Vagina (tissue), 2 donors: ENCODE measurements at regions not wholly inside any gene's neighbourhood (a gene's known extent, or its start where the extent isn't known, plus 50 kb on each side); places are given as distances from the start of the nearest gene placed in this dataset.

Source experiments
- DNase-seq, 2 donors: peaks; one replicate each; pipeline ENCODE4 v3.0.0-alpha.2; 2017; ENCODE audit errors: extremely low spot score in 2 of 2
- H3K27ac ChIP-seq: fragments of 200-600 bp; sonication (generic); one replicate; pipeline ENCODE4 v1.5.1; 2019
- H3K27me3 ChIP-seq: fragments of 200-600 bp; sonication (generic); one replicate; pipeline ENCODE4 v1.5.1; 2019
- H3K36me3 ChIP-seq, 2 donors: fragments of 200-600 bp; sonication (generic); one replicate each; pipeline ENCODE4 v1.5.1; 2017 to 2019
- H3K4me1 ChIP-seq: fragments of 200-600 bp; sonication (generic); one replicate; pipeline ENCODE4 v1.5.1; 2019
- H3K4me3 ChIP-seq, 2 donors: fragments of 200-600 bp; sonication (generic); 1 replicate in 1 of 2; 2 replicates in 1 of 2; pipeline ENCODE4 v1.5.1; 2016 to 2019
- H3K9me3 ChIP-seq: fragments of 200-600 bp; sonication (generic); one replicate; pipeline ENCODE4 v1.5.1; 2019
- POLR2A ChIP-seq, 2 donors: fragments of 450-650 bp; IDR thresholded peaks; one replicate each; pipeline ENCODE4 v1.6.1; 2017; ENCODE audit warnings: antibody characterized with exemption in 2 of 2, mild to moderate bottlenecking in 2 of 2, moderate library complexity in 2 of 2
- POLR2AphosphoS5 ChIP-seq, 2 donors: sonication (generic); formaldehyde crosslinking; IDR thresholded peaks; one replicate each; pipeline ENCODE4 v1.9.0; 2017; ENCODE audit warnings: antibody characterized with exemption in 2 of 2, mild to moderate bottlenecking in 2 of 2, low read depth in 1 of 2; ENCODE audit not compliant: insufficient read depth in 1 of 2
- intact Hi-C: fragments of 100-400 bp; cut with DNase I; formaldehyde crosslinking; loops from one replicate; pipeline ENCODE4 v1.15.1; 2023
- TF ChIP-seq, protein P1 (sequence below), 3 experiments: fragments of 450-650 bp in 2 of 3; fragments of 200-600 bp in 1 of 3; sonication (generic) in 1 of 3; IDR thresholded peaks; one replicate each; pipeline ENCODE4 v1.5.1; 2017 to 2019; ENCODE audit warnings: antibody characterized with exemption in 3 of 3, mild to moderate bottlenecking in 2 of 3, moderate library complexity in 2 of 3

DNA sequence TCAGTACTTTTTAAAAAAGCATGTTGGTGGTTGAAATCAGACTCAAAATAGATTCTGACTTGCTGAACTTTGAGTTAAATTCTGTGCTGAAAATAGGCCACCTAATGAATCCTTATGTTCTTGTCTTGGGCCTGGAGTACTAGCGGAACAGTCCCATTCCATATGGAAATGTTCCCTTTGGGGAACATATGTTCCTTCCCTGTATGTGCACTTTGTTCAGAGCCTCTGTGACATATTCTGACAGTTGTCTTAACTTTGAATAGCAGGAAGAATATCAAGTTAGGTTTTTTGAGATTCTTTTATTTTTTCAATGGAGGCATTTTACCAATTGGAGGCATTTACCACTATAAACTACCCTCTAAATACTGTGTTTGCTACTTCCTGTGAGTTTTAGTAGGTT is 1667.8 kb downstream of the PLA2G4A start:
- H3K9me3 ChIP-seq: no peaks in the 10 kb centered on the region
- no peaks in the 10 kb centered on the region for H3K27me3 ChIP-seq
- no peaks in the 10 kb centered on the region for H3K36me3 ChIP-seq
- H3K4me1 ChIP-seq: no peaks in the 10 kb centered on the region
- TF ChIP-seq, protein P1, sequence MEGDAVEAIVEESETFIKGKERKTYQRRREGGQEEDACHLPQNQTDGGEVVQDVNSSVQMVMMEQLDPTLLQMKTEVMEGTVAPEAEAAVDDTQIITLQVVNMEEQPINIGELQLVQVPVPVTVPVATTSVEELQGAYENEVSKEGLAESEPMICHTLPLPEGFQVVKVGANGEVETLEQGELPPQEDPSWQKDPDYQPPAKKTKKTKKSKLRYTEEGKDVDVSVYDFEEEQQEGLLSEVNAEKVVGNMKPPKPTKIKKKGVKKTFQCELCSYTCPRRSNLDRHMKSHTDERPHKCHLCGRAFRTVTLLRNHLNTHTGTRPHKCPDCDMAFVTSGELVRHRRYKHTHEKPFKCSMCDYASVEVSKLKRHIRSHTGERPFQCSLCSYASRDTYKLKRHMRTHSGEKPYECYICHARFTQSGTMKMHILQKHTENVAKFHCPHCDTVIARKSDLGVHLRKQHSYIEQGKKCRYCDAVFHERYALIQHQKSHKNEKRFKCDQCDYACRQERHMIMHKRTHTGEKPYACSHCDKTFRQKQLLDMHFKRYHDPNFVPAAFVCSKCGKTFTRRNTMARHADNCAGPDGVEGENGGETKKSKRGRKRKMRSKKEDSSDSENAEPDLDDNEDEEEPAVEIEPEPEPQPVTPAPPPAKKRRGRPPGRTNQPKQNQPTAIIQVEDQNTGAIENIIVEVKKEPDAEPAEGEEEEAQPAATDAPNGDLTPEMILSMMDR (IDR thresholded peaks at IDR 0.05): no peak
- TF ChIP-seq POLR2AphosphoS5 (IDR thresholded peaks at IDR 0.05; ENCODE audit: insufficient read depth in 1 of 2, low read depth in 1 of 2): no peak
- intact Hi-C loops: no loop called here
- no peak overlapping the region for H3K27ac ChIP-seq
- no peak overlapping the region for H3K4me3 ChIP-seq
- DNase-seq: no peak

DNA sequence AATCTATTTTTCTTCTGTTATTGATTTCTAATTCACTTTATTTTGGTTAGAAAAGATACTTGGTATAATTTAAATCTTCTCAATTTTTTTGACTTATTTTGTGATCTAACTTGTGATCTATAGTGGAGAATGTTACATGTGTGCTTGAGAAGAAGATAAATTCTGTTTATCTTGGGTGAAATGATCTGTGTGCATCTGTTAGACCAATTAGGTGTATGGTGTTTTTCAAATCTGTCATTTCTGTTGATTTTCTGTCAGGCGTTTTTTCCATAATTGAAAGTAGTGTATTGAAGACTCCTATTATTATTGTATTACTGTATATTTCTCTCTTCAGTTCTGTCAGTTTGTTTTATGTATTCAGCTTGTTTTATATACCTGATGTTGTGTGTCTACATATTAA is 1668.3 kb downstream of the PLA2G4A start:
- no peak for DNase-seq
- TF ChIP-seq, protein P1 (IDR thresholded peaks at IDR 0.05): no peak
- Histone ChIP-seq H3K27me3 (no peaks in the 10 kb centered on the region), H3K27ac (no peak overlapping the region), H3K36me3 (no peaks in the 10 kb centered on the region), H3K4me1 (no peaks in the 10 kb centered on the region), H3K4me3 (no peak overlapping the region), H3K9me3 (no peaks in the 10 kb centered on the region)
- intact Hi-C loops: no loop called here

DNA sequence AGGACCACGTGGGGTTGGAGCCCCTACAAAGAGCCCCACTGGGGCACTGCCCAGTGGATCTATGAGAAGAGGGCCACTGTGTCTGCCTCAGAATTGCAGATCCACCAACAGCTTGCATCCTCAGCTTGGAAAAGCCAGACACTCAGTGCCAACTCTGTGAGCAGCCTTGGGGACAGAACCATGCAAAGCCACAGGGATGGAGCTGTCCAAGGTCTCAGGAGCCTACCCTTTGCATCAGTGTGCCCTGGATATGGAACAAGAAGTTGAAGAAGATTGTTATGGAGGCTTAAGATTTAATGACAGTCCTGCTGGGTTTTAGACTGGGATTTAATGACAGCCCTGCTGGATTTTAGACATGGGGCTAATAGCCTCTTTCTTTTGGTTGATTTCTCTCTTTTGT is 1670.9 kb downstream of the PLA2G4A start:
- no peak for DNase-seq
- H3K4me1 ChIP-seq: no peaks in the 10 kb centered on the region
- intact Hi-C loops: no loop called here
- no peaks in the 10 kb centered on the region for H3K9me3 ChIP-seq
- H3K27me3 ChIP-seq: no peaks in the 10 kb centered on the region
- TF ChIP-seq POLR2A (IDR thresholded peaks at IDR 0.05): no peak
- no peak for TF ChIP-seq POLR2AphosphoS5 (IDR thresholded peaks at IDR 0.05; ENCODE audit: insufficient read depth in 1 of 2, low read depth in 1 of 2)
- TF ChIP-seq, protein P1 (IDR thresholded peaks at IDR 0.05): no peak
- H3K36me3 ChIP-seq: no peaks in the 10 kb centered on the region
- H3K4me3 ChIP-seq: no peak overlapping the region
- no peak overlapping the region for H3K27ac ChIP-seq

DNA sequence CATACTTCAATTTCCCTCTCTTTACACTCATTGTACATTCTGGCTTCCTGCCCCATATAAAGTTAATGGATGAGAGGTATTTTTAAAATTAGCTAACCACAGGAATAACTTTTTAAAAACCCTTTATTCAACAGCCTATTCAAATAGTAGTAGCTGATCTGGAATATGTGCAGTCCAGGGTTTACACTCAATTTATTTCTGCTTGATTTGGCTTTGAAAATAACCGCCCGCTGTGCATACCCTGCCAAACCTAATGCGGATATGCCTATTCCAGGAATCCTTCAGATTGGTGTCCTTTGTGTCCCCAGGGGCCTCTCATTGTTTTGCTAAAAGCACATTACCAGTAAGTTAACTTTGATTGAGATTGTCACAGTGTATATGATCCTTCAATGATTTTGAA is 1686.2 kb downstream of the PLA2G4A start:
- no peak overlapping the region for H3K4me3 ChIP-seq
- no peaks in the 10 kb centered on the region for H3K36me3 ChIP-seq
- no peak for DNase-seq
- intact Hi-C loops: no loop called here
- no peaks in the 10 kb centered on the region for H3K4me1 ChIP-seq
- TF ChIP-seq POLR2AphosphoS5 (IDR thresholded peaks at IDR 0.05; ENCODE audit: insufficient read depth in 1 of 2, low read depth in 1 of 2): no peak
- TF ChIP-seq, protein P1 (IDR thresholded peaks at IDR 0.05): no peak
- TF ChIP-seq POLR2A (IDR thresholded peaks at IDR 0.05): no peak
- no peaks in the 10 kb centered on the region for H3K9me3 ChIP-seq
- H3K27ac ChIP-seq: no peak overlapping the region
- H3K27me3 ChIP-seq: no peaks in the 10 kb centered on the region

DNA sequence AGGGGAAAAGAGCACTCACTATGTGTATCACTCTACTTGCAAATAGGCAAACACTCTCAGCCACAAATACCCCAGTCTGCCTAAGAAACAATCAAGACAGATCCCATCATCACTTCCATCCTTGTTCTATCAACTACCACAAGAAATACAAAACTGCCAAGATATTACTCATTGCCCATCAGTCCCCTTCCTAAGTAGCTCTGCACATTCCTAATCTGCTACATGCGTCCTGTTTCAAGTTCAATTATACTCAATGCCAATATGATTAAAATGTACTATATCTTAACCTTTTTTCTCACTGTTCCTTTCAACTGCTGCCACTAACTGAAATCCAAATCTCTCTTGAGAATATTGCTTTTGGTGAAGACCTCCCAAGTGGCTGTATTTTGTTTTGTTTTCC is 1688.4 kb downstream of the PLA2G4A start:
- Histone ChIP-seq H3K9me3 (no peaks in the 10 kb centered on the region), H3K36me3 (no peaks in the 10 kb centered on the region), H3K27ac (no peak overlapping the region), H3K4me1 (no peaks in the 10 kb centered on the region), H3K27me3 (no peaks in the 10 kb centered on the region), H3K4me3 (no peak overlapping the region)
- DNase-seq: no peak
- intact Hi-C loops: no loop called here
- TF ChIP-seq, protein P1 (IDR thresholded peaks at IDR 0.05): no peak
- TF ChIP-seq POLR2AphosphoS5 (IDR thresholded peaks at IDR 0.05; ENCODE audit: insufficient read depth in 1 of 2, low read depth in 1 of 2) (no peak), POLR2A (IDR thresholded peaks at IDR 0.05) (no peak)
